DND-41 (cell line): ENCODE measurements at regions not wholly inside any gene's neighbourhood (a gene's known extent, or its start where the extent isn't known, plus 50 kb on each side); places are given as distances from the start of the nearest gene placed in this dataset.

Experiments used
- ATAC-seq: fragments of 200-7000 bp; cut with Tn5 transposase; 3 replicates; pipeline ENCODE4 v1.9.1; 2021; ENCODE audit warnings: low read depth; ENCODE audit not compliant: insufficient read depth
- DNase-seq: peaks from one replicate; pipeline ENCODE4 v3.0.0-alpha.2; 2020
- H2AFZ ChIP-seq: 2 replicates; pipeline ENCODE4 v1.6.0; 2012; ENCODE audit warnings: low read depth, low read length
- H3K27ac ChIP-seq: 2 replicates; pipeline ENCODE4 v1.5.1; 2012; ENCODE audit warnings: low read length, inconsistent platforms
- H3K27me3 ChIP-seq: fragments of 200-600 bp; sonication (generic); 2 replicates; pipeline ENCODE4 v1.6.0; 2012; ENCODE audit warnings: low read length, mild to moderate bottlenecking, inconsistent platforms; ENCODE audit not compliant: insufficient read depth, poor library complexity
- H3K36me3 ChIP-seq: 2 replicates; pipeline ENCODE4 v1.5.1; 2012; ENCODE audit warnings: low read length, inconsistent platforms; ENCODE audit not compliant: insufficient read depth
- H3K4me1 ChIP-seq: 2 replicates; pipeline ENCODE4 v1.5.1; 2012; ENCODE audit warnings: mild to moderate bottlenecking, low read length; ENCODE audit not compliant: insufficient read depth
- H3K4me2 ChIP-seq: 2 replicates; pipeline ENCODE4 v1.6.0; 2012; ENCODE audit warnings: mild to moderate bottlenecking, moderate library complexity, low read length, inconsistent platforms; ENCODE audit not compliant: insufficient read depth
- H3K4me3 ChIP-seq, 2 experiments: fragments of 200-600 bp in 1 of 2; shearing (Covaris generic) in 1 of 2; 2 replicates each; pipeline ENCODE4 v1.5.1; 2012 to 2016; ENCODE audit warnings: inconsistent platforms in 2 of 2, low read length in 2 of 2, mild to moderate bottlenecking in 2 of 2, low read depth in 1 of 2, moderate library complexity in 1 of 2
- H3K79me2 ChIP-seq: 2 replicates; pipeline ENCODE4 v1.6.0; 2012; ENCODE audit warnings: low read length, inconsistent platforms; ENCODE audit not compliant: insufficient read depth
- H3K9ac ChIP-seq: 2 replicates; pipeline ENCODE4 v1.6.0; 2012; ENCODE audit warnings: low read depth, mild to moderate bottlenecking, inconsistent platforms, low read length, moderate library complexity
- H3K9me3 ChIP-seq: 2 replicates; pipeline ENCODE4 v1.5.1; 2012; ENCODE audit warnings: low read length, moderate library complexity, mild to moderate bottlenecking, inconsistent platforms; ENCODE audit not compliant: insufficient read depth, severe bottlenecking
- H4K20me1 ChIP-seq: 2 replicates; pipeline ENCODE4 v1.6.0; 2012; ENCODE audit warnings: low read length; ENCODE audit not compliant: insufficient read depth
- CTCF ChIP-seq: IDR thresholded peaks from 2 replicates; pipeline ENCODE4 v1.5.1; 2012; ENCODE audit warnings: borderline replicate concordance, low read length, moderate library complexity, mild to moderate bottlenecking; ENCODE audit not compliant: poor library complexity, severe bottlenecking; ENCODE audit errors: extremely low read depth
- EZH2 ChIP-seq: IDR thresholded peaks from 3 replicates; pipeline ENCODE4 v1.6.1; 2012; ENCODE audit warnings: borderline replicate concordance, low read depth, mild to moderate bottlenecking, moderate library complexity, low read length, inconsistent platforms; ENCODE audit not compliant: severe bottlenecking

- no peak for ATAC-seq
- Histone ChIP-seq H3K36me3 (no peaks in the 10 kb centered on the region), H4K20me1 (no peaks in the 10 kb centered on the region), H2AFZ (no peak overlapping the region), H3K27ac (no peak overlapping the region), H3K4me1 (peaks cover 25% of the 10 kb centered on the region), H3K9ac (no peak overlapping the region), H3K9me3 (peaks cover 17% of the 10 kb centered on the region), H3K4me3 (no peak overlapping the region), H3K27me3 (no peaks in the 10 kb centered on the region), H3K79me2 (no peaks in the 10 kb centered on the region), H3K4me2 (no peak overlapping the region)
- TF ChIP-seq CTCF (no peak), EZH2 (no peak)
- DNase-seq = no peak
Observed at GRCh38 chr7:157470017-157470322, 133.2 kb downstream of the DNAJB6 start.

DNA sequence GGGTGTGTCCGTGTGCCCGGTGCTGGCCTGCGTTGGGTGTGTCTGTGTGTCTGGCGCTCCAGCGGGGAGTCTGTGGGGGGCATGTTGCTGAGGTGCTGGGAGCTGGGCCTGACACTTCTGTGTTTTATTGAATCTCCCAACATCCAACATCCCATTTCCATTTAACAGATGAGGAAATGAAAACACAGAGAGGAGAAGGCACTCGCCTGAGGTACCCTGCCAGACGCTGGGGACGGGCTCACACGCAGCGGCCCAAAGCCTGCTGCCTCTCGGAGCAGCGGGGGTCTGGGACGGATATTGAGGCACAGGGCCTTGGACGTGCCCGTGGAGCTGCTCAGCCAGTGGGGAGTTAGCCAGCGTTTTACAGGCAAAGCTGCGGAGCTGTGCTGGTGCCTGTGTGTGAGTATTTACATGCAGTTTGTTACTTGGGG, 133.9 kb downstream of the DNAJB6 start:
- ATAC-seq = no peak

DNA sequence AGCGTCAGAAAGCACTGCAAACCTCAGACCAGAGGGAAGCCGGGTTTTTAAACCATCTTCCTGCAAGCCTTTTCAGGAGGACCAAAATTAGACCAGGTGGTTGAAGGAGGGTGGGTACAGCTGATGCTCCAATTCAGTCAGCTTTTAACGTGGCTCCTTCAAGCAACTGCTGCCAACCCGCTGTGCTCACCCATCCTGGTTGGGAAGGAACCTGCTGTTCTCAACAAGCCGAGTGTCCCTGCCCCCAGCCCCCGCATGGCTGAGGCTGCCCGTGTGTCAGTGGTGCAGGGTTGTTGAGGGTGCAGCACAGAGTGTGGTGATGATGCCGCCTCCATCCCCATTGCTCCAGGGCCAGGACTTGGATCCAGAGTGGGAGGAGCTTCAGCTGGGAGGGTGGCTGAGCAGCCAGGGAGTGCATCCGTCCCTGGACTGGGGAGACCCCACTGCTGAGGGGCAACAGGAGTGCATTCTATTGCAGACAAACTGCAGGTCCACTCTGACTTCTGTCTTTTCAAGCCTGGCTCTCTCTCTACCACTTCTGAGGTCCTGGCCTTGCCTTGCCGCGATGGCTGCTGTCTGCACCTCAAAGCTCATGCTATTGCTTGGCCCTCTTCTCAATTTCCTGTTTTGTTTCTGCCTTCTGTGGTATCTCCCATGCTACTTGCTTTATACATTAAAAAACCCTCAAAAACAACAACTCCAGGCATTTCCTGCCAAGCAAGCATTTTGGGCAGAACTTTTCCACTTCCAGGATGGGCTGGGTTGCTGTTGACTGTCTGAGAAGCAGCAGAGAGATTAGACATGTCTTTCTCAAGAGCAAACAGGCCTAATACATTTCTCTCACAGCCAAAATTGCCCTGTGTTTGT, 134.7 kb downstream of the DNAJB6 start:
- H3K9ac ChIP-seq = peak overlapping the region; percentile 6; the same call in 1 of the 2 replicates
- peak overlapping the region; percentile 11; the same call in 1 of the 2 replicates for H3K4me2 ChIP-seq
- peak overlapping the region; percentile 62 for H2AFZ ChIP-seq
- no peaks in the 10 kb centered on the region for H3K36me3 ChIP-seq
- no peaks in the 10 kb centered on the region for H3K79me2 ChIP-seq
- H3K9me3 ChIP-seq = peaks cover 17% of the 10 kb centered on the region
- H3K27me3 ChIP-seq = no peaks in the 10 kb centered on the region
- no peaks in the 10 kb centered on the region for H4K20me1 ChIP-seq
- DNase-seq (peak; percentile 49), ATAC-seq (peak; percentile 69)
- H3K4me3 ChIP-seq = no peak overlapping the region
- no peak for TF ChIP-seq EZH2
- TF ChIP-seq CTCF = no peak
- H3K4me1 ChIP-seq = peaks cover 25% of the 10 kb centered on the region
- peak overlapping the region; percentile 75 for H3K27ac ChIP-seq

More for the DNA sequence above, 133.9 kb downstream of the DNAJB6 start:
- Histone ChIP-seq H3K9ac (no peak overlapping the region), H3K79me2 (no peaks in the 10 kb centered on the region), H4K20me1 (no peaks in the 10 kb centered on the region), H3K9me3 (peaks cover 17% of the 10 kb centered on the region), H3K4me1 (peaks cover 25% of the 10 kb centered on the region), H3K27ac (peak overlapping the region; percentile 75; the same call in 1 of the 2 replicates), H2AFZ (no peak overlapping the region), H3K4me2 (no peak overlapping the region), H3K36me3 (no peaks in the 10 kb centered on the region), H3K27me3 (no peaks in the 10 kb centered on the region), H3K4me3 (no peak overlapping the region)
- no peak for DNase-seq
- TF ChIP-seq CTCF = no peak
- TF ChIP-seq EZH2 = no peak
